Stimulated activated CD4-positive, alpha-beta T cell treated with anti-CD3 and anti-CD28 coated beads, TNF-alpha, amount 100 ng/mL, for 48 hours (primary cell): ENCODE measurements at regions not wholly inside any gene's neighbourhood (a gene's known extent, or its start where the extent isn't known, plus 50 kb on each side); places are given as distances from the start of the nearest gene placed in this dataset.
"Not testable (repeated sequence)": the region's sequence is repeated elsewhere in the genome, so short reads cannot be mapped to it uniquely, and the experiment has no call there.

ENCODE experiments used
- DNase-seq, 3 donors: peaks; one replicate each; pipeline ENCODE4 v3.0.0-alpha.2; 2020; ENCODE audit warnings: low read depth in 3 of 3

DNA sequence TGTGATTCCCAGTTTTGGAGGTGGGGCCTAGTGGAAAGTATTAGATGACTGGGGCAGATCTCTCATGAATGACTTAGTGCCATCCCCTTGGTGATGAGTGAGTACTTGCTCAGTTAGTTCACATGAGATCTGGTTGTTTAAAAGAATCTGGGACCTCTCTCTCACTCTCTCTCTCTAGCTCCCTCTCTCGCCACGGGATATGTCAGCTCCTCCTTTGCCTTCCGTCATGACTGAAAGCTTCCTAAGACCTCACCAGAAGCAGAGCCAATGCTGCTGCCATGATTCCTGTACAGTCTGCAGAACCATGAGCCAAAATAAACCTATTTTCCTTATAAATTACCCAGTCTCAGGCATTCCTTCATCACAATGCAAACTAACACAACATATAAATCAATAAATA lies 176.7 kb downstream of the PRELID2 start:
- DNase-seq: no peak

DNA sequence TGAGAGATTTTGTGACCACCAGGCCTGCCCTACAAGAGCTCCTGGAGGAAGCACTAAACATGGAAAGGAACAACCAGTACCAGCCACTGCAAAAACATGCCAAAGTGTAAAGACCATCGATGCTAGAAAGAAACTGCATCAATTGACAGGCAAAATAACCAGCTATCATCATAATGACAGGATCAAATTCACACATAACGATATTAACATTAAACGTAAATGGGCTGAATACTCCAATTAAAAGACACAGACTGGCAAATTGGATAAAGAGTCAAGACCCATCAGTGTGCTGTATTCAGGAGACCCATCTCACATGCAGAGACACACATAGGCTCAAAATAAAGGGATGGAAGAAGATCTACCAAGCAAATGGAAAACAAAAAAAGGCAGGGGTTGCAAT lies 182.4 kb downstream of the PRELID2 start:
- not testable (repeated sequence) for DNase-seq

DNA sequence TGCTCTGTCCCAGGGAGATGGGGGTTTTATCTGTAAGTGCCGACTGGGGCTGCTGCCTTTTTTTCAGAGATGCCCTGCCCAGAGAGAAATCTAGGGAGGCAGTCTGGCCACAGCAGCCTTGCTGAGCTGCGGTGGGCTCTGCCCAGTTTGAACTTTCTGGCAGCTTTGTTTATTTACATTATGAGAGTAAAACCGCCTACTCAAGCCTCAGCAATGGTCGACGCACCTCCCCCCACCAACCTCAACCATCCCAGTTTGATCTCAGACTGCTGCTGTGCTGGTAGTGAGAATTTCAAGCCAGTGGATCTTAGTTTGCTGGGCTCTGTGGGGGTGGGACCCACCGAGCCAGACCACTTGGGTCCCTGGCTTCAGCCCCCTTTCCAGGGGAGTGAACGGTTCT lies 188.0 kb downstream of the PRELID2 start:
- DNase-seq: not testable (repeated sequence)

DNA sequence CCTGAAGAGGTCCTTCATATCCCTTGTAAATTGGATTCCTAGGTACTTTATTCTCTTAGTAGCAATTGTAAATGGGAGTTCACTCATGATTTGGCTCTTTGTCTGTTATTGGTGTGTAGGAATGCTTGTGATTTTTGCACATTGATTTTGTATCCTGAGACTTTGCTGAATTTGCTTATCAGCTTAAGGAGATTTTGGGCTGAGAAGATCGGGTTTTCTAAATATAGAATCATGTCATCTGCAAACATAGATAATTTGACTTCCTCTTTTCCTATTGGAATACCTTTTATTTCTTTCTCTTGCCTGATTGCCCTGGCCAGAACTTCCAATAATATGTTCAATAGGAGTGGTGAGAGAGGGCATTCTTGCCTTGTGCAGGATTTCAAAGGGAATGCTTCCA lies 191.9 kb downstream of the PRELID2 start:
- DNase-seq: not testable (repeated sequence)

DNA sequence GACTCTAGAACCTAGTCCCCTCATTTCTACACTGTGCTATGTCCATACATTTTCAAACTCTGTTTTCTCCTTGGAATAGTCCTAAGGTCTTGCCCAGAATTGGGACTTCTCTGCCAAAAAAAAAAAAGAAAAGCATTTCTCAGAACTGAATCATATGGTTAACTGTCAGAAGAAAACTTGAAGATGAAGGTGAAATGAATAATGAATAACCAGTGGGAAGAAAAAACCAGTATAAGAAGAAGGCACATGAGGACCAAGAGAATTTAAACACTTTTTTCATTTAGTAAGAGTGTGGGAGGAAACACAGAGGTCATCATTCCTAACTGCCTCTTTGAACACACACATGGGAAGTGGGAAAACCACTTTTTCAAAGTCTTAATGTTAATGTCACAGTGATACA lies 197.7 kb downstream of the PRELID2 start:
- DNase-seq: no peak

DNA sequence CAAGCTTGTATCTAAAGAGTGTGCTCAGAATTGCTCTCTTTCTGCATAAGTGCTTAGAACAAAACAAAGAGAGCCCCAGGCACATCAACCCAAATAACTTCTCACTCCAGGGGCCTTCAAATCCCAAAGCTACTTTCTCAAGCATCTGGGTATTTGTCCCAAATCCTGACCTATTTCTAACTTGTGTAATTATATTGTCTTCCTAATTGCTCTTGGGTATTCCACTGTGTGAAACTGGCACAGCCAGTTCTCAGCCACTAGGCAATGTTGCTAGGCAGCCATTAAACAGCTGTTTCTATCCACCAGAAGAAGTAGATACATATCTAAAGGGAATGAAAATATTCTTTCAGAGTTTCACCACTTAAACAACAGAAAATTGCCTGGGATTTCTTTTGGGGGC lies 198.8 kb downstream of the PRELID2 start:
- DNase-seq: no peak

DNA sequence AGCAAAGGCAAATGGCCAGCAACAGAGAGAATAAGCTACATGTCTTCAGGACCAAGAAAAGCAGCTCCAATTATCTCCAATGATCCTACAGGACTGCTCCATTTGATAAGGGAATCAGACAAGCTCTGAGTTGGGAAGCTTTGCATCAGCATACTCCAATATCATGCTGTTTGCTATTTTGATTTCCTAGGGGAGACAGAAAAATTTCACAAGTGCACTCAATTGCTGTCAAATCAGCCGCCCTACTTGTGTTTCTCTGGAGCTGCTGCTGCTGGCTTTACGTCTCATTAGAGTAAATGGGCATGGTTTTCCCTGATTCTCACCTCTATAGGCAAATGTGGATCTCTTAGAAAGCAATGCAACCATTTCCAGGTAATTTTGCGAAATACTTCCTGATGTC lies 201.7 kb downstream of the PRELID2 start:
- no peak for DNase-seq

DNA sequence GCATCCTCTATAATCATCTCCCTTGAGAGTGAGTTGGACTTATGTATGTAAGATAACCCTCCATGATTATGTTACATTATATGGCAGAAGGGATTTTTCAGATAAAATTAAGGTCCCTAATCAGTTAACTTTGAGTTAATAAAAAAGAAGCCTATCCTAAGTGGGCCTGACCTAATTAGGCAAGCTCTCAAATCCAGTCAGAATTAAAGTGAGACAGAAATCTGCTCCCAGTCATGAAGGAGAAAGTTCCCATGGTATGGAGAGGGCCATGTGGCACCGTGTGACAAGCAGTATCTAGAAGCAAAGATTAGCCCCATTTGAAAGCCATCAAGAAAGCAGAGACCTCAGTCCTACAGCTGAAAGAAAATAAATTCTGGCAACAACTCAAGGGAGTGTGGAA lies 202.4 kb downstream of the PRELID2 start:
- DNase-seq: no peak

DNA sequence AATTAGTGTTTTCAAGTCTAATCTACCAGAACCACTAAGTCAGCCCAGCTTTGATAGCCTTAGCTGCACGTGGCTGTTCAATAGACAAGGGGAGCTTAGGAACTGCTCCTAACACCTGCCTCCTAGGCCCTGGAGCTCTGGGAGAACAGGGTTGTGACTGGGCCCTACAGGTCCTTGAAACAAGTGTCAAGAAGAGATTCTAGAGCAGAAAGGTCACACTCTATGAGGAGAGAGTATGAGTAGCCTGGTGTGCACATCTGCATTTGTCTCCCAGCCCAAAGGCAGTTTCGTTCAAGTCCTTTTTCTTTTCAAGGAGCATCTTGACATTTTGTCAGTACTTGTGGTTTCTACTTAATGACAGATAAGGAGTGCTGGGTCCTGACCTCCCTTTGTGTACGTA lies 206.1 kb downstream of the PRELID2 start:
- DNase-seq: no peak

DNA sequence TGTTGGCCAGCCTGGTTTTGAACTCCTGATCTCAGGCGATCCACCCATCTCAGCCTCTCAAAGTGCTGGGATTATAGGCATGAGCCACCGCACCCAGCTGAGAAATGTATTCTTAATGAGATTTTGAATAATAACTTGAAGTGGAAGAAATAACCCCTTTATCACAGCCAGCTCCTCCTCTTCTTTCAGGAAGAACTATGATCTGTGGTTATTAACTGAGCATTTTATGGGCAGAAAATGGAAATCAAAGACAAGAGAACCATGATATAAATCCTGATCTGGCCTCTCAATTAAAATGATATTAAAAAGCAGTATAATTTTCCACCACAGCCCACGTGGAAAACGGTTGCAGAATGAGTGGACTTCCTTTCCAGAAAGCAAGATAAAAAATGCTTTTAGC lies 206.6 kb downstream of the PRELID2 start:
- DNase-seq: no peak

DNA sequence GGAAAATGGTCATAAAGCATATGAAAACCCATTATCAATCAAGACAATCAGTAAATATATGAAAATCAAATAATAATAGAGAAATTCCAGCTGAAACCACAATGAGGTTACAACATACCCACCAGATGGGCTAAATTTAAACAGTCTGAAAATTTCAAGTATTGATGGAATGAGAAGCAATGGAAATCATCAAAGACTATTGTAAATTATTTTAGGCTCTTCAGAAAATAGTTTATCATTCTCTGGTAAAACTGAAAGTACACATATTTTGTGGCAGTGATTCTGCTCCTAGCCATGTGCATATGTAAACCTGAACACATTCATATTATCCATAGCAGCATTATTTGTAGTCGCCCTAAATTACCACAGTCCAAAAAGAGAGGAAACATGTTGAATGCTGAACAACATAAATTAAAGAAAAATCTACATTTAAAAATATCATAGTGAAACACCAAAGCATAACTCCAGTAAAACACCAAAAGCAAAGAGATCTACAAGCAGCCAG lies 215.3 kb downstream of the PRELID2 start:
- no peak for DNase-seq

DNA sequence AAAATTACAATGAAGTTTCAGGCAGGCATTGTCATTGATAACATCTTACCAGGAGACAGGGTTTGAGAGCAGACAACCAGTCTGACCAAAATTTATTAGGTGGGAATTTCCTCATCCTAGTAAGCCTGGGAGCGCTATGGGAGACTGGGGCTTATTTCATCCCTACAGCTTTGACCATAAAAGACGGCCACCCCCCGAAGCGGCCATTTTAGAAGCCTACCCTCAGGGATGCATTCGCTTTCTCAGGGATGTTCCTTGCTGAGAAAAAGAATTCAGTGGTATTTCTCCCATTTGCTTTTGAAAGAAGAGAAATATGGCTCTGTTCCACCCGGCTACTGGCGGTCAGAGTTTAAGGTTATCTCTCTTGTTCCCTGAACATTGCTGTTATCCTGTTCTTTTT lies 218.4 kb downstream of the PRELID2 start:
- DNase-seq: not testable (repeated sequence)

DNA sequence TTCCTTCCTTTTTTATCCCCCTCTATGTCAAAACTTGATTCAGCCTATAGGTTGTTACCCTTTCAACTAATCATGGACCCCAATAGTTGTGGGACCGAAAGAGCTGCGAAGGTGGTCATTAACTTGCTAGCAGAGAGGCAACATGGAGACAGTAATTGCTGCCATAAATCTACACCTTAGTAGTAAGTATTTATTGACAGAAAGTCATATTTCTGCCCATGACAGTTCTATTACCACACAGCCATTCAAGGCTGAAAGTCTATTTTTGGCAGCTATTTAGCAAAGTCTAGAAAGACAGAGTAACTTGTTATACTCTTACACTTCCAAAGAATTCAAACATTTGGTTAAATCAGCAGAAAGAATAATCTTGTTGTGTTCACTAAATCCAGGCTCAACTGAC lies 236.2 kb downstream of the PRELID2 start:
- DNase-seq: no peak

DNA sequence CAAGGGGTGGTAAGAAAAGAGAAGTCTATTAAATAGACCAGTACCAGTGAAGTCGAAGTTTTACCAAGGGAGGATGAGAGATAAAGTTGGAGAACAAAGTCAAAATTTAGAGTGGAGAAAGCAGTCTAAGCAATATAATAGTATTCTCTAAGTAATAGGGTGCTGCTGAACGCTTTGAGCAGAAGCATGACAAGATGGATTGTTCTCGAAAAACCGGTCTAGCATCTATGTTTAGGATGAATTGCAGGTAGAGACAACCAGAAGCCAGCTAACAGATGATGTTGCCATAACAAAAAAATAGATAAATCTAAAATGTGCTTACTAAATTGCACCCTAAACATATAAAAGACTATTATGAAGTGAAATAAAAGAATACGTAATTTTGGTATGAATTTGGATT lies 237.0 kb downstream of the PRELID2 start:
- no peak for DNase-seq

DNA sequence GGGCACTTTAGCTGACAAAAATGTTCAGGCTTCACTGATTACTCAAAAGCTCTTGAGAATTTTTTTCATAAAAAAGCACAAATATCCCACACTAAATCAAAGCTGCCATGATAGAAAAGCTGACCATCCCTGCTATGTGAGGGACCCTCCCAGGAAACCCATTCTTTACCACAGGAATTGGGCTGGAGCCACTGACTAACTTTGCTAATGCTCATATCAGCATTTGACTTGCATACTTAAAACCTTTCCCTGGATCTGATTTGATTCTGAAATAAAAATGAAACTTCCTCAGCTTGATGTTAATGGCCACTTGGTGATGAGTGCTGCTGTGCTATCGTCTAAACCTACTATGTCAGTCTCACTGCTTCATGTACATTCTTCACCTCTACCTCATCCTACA lies 243.6 kb downstream of the PRELID2 start:
- no peak for DNase-seq

DNA sequence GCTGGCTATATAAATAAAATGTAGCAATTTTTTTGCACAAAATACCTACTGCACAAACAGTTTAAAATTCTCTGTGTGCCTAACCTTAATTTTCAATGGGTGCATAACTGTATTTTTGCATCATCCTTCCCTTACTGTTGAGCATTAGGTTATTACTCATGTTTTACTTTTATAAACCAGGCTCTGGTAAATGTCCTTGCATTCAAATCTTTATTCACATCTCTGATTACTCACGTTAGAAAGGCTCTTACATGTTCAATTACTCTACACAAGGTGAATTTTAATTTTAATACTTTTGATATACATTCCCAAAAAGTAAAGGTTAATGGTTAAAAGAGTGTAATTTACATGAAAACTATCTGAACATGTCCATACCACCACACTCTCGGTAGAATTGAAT lies 246.1 kb downstream of the PRELID2 start:
- no peak for DNase-seq

DNA sequence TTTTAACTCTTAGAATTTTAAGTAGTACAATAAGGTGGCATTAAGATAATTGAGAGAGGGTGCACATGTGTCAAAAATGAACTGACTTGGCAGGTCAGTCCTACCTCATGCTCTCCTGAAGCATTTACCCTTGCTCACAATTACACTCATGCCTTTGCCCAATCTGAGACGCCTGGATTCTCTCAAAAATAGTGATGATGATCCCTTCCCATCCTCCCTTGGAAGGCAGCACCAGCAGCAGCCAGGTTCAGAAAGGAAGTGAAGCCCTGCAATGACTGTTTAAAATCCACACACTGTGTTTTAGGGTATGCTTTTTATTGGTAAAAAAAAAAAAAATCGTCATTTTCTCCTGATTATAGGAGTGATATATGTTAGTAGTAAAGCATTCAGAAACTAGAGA lies 246.6 kb downstream of the PRELID2 start:
- DNase-seq: no peak

DNA sequence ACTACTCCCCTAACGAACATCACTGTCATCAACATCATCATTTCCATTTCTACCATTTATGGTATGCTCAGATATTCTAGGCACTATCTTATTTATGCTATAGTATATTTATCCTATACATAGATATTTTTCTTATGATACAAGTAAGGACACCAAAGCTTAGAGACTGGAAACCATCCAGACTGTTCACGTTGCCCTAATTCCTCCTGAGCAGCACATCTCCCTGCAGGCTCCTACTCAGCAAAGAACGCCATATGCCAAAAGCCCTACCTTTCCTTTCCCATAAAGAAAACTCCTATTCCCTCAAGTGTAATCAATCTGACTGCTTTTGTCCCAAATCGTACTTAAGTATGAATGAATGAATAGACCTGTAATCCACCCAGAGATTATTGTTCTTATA lies 247.0 kb downstream of the PRELID2 start:
- DNase-seq: no peak

DNA sequence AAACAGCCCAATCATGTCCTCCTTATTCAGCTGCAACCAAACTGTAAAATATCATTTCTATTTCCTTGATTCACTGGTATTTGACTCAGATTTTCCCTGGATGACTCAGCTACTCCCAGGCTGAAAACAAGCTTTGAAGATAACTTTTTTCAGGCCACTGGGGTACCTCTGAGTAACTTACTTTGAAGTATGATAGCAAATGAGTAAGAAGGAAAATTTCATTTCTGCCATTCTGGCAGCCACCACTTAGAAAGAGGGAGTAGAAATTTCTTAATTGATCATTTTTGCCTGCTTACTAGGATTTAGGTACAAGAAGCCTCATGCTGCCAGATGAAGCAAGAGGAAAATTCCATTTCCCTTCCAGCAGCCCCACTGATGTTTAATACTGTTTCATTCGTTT lies 247.4 kb downstream of the PRELID2 start:
- DNase-seq: peak in 1 of 3 donors; percentile 0

DNA sequence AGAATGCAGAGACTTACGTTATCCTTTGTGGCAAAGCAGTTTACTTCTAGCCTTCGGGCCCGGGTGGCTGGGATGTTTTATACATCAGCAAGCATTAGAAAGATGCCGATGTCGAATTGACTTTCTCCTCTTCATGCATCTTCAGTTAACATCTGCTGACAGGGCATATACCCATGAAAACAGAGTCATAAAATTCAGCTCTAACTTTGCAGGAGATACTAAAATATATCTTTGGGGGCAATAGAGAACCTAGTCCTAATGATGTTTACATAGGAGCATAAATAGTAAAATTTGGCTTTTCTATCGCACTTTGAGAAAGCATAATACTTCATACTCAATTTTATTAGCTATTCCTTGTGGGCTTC lies 247.9 kb downstream of the PRELID2 start:
- DNase-seq: no peak

DNA sequence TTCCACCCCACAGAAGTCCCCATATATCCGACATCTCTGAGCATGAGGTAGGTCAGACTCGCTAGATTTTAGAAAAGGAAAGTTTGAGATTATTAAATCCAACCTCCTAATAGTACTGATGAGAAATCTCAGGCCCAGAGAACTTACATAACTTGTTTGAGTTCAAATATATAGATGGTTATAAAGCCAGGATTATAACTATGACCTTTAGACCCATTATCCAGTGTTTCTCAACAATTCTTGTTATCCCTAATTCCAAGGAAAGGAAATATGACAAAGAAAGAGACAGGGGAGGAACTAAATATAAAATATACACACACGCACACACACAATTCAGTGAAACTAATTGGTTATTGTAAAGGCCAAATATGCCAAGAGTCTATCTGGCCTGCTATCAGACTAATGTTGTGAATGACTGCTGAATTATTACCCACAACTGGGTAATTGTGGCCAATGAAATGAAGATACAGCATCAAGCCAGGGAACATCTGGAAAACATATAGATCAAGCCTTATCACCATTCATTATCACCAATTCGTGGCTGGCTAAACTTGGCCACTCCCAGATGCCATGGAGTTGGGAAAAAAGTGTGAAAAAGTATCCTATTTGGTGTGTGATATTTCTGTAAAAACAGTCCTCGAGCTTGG lies 248.4 kb downstream of the PRELID2 start:
- DNase-seq: no peak

DNA sequence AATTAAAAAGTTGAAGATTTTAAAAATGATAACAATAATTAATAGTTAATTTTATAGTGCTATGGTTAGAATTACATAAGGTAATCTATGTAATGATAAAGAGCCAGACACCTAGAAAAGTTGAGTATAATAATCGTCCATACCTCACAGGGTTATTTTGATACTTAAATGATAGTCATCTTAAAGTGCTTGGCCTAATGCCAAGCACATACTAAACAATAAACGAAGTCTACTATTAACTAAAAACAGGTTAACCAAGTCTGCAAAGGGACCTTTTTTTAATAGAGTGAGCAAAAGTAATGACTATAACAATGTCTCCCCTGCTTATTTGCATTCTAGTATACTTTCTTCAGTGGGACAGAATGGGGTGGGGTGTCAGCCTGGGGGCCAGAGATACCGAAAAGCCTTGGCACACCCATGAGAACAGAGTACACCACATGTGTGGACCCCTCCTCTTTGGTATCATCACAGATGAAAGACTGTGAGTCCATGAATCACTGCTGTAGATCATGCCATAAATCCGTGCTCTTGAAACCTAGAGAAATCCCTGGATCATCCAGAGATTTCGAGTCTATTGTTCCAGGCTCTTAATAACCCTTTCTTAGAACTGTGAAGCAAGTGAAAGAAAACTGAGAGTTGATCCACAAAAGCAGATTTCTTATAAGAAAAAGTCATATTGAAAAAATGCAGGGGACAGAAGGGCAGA lies 249.5 kb downstream of the PRELID2 start:
- no peak for DNase-seq

DNA sequence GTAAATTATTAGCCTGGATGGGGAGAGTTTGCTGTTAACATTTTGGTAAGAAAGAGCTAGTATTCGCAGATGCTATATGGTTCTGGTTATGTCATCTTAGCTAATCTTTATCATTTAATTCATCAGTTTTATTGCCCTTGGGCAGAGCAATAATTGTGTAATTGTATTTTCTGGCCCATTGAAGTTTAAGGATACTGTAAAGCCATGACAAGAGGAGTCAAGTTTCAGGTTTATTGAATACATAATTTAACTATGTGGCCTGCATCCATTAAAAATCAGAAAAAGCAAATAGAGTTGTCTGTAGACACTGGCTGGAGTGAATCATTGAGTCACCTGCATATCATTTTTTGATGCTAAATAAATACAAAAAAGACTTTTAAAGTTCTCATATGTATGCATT lies 255.8 kb downstream of the PRELID2 start:
- DNase-seq: no peak
